ENCODE measurements at regions not wholly inside any gene's neighbourhood (a gene's known extent, or its start where the extent isn't known, plus 50 kb on each side); places are given as distances from the start of the nearest gene placed in this dataset.

DNA sequence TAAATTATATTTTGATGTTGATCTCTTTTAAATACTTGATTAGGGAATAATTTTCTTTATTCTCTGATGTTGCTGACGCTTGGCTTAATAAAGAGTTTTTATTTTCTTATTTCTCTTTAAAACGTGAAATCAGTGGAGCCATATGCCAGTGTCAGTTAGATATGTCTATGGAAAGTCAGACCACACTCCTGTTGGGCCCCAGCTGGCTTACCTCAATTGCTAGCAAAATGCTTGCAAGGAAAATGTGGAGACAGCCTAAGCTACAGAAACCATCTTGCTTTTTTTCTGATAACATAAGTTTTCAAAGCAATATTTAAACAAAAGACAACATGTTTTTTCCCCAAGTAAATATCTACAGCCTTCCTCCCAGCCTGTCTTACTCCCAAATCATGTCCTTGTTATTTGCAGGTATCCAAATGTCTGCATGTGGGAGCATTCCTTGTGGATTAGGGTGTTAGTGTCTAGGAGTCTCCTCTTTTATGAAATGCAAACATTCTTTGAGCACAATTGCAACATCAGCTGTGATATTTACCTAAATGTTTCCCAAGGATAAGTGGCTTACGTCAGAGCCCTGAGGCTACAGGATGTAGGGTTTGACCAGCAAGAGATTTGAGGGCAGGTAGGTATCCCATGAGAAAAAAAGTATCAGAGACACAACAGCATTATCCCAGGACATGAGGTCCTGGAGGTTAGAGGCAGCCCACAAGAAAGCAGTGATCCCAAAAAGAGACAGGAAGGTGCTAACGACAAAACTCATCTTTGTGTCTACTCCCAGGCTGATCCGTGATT is 117.2 kb upstream of the KCNJ15 start:
- DNase-seq: no peak
- ATAC-seq: no peak
- H3K4me1 Mint-ChIP-seq: no peaks in the 10 kb centered on the region
- peaks cover 9% of the 10 kb centered on the region for H3K27me3 Mint-ChIP-seq
- no peak overlapping the region for H3K4me3 Mint-ChIP-seq
- H3K27ac Mint-ChIP-seq: no peak overlapping the region
- no peaks in the 10 kb centered on the region for H3K36me3 Mint-ChIP-seq (ENCODE audit: low read depth)
- peaks cover 3% of the 10 kb centered on the region for H3K9me3 Mint-ChIP-seq

DNA sequence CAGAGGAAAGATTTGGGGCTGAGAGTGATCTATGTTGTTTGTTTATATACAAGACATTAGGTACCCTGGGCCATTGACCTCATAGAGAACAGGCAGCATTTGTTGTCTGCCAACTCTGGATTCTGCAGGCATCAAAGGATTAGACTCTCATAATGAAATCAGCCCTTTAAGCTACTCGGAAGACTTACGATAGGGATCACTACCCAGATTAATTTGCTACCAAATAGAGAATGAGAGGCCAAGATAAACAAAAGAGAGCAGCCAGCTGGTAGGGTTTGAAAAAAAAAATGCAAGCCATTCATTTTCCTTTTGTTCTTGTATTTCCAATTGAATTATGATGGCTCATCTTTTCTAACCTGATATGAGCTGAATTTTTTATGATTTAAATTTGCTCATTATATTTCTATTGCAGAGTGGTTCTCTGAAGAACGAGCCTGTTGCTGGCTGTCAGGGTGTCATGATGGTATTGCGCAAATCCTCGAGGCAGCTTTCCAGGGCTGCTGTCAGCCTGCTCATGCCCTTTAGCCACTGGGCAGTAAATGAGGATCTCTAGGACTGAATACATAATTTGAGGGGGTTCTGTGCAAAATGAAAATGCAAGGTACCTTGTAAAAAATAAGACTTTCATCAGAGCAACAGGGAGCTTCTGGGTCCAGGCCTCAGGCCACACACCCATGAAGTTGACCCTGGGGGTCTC is 116.4 kb upstream of the KCNJ15 start:
- no peaks in the 10 kb centered on the region for H3K4me1 Mint-ChIP-seq
- no peak for DNase-seq
- H3K4me3 Mint-ChIP-seq: no peak overlapping the region
- H3K27me3 Mint-ChIP-seq: peaks cover 10% of the 10 kb centered on the region
- no peak overlapping the region for H3K27ac Mint-ChIP-seq
- H3K36me3 Mint-ChIP-seq (ENCODE audit: low read depth): no peaks in the 10 kb centered on the region
- H3K9me3 Mint-ChIP-seq: peaks cover 11% of the 10 kb centered on the region
- ATAC-seq: no peak

DNA sequence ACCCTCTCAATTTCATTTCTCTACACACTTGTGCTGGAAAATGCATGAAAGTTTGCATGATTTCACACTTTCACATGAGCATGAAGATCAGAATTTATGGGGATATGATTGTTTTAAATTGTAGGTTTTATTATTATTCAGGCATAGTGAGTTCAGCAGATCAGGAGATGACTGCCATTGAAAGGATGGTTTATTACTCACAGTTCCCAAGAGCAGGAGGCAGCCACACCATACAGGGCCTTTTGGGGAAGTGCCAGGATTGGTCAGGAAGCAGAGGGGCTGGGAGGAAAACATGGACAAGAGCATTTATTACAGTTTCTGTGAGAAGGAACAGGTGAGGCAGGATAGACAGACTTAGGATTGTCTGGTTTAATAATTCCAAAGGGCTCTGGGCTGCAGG is 114.6 kb upstream of the KCNJ15 start:
- H3K36me3 Mint-ChIP-seq (ENCODE audit: low read depth): no peaks in the 10 kb centered on the region
- H3K4me3 Mint-ChIP-seq: no peak overlapping the region
- peaks cover 13% of the 10 kb centered on the region for H3K27me3 Mint-ChIP-seq
- no peak for DNase-seq
- H3K27ac Mint-ChIP-seq: no peak overlapping the region
- H3K9me3 Mint-ChIP-seq: peaks cover 15% of the 10 kb centered on the region
- H3K4me1 Mint-ChIP-seq: no peaks in the 10 kb centered on the region
- ATAC-seq: no peak

DNA sequence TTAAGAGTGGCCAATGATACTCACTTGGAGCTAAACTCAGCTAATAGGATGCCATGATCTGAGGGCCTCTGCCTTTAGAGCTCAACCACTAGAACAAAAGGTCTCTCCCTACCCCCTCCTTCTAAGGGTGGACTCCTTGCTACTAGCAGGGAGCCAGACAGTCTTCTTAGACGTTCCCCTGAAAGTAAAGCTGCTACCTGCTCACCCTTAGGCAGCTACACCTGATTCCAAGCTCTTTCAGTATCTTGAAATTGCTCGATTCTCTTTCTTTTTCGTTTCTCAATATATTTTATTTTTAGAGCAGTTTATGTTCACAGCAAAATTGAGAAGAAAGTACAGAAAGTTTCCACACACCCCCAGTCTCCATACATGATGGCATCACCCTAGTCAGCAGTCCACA is 112.6 kb upstream of the KCNJ15 start:
- DNase-seq (no peak), ATAC-seq (no peak)
- no peak overlapping the region for H3K4me3 Mint-ChIP-seq
- H3K27ac Mint-ChIP-seq: no peak overlapping the region
- no peaks in the 10 kb centered on the region for H3K4me1 Mint-ChIP-seq
- H3K9me3 Mint-ChIP-seq: peaks cover 15% of the 10 kb centered on the region
- H3K27me3 Mint-ChIP-seq: peaks cover 18% of the 10 kb centered on the region
- H3K36me3 Mint-ChIP-seq (ENCODE audit: low read depth): no peaks in the 10 kb centered on the region

DNA sequence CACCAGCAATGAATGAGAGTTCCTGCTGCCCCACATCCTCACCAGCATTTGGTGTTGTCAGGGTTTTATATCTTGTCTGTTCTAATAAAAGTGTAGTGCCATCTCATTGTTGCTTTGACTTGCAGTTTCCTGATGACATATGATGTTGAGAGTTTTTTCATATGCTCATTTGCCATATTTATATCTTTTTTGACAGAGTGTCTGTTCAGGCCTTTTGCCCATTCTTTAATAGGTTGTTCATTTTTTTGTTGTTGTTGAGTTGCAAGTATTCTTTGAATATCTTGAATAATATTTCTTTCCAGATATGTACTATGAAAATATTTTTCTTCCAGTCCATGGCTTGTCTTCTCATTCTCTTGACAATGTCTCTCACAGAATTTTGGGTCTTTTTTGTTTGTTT is 111.7 kb upstream of the KCNJ15 start:
- H3K27ac Mint-ChIP-seq: no peak overlapping the region
- no peaks in the 10 kb centered on the region for H3K36me3 Mint-ChIP-seq (ENCODE audit: low read depth)
- ATAC-seq (no peak), DNase-seq (no peak)
- H3K4me1 Mint-ChIP-seq: no peaks in the 10 kb centered on the region
- no peak overlapping the region for H3K4me3 Mint-ChIP-seq
- peaks cover 15% of the 10 kb centered on the region for H3K9me3 Mint-ChIP-seq
- peaks cover 18% of the 10 kb centered on the region for H3K27me3 Mint-ChIP-seq

DNA sequence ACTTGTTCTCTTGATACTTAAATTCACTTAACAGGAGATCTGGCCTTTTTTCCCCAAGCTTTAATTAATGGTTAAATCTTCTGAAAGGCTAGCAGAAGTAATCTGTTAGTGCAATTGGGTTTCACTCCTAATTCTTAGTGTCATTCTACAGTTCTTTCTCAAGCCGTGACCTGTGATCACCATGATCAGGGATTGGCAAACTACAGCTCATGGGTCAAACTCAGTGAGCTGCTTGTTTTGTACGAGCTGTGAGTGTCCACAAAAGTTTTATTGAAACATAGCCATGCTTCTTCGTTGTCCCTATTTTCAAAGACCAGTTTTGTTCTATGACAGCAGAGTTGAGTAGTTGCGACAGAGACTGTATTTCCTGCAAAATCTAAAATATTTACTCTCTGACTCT is 109.4 kb upstream of the KCNJ15 start:
- DNase-seq (no peak), ATAC-seq (no peak)
- Mint-ChIP-seq H3K27ac (no peak overlapping the region), H3K4me3 (no peak overlapping the region), H3K27me3 (peaks cover 21% of the 10 kb centered on the region), H3K36me3 (ENCODE audit: low read depth) (no peaks in the 10 kb centered on the region), H3K9me3 (peaks cover 15% of the 10 kb centered on the region), H3K4me1 (no peaks in the 10 kb centered on the region)

DNA sequence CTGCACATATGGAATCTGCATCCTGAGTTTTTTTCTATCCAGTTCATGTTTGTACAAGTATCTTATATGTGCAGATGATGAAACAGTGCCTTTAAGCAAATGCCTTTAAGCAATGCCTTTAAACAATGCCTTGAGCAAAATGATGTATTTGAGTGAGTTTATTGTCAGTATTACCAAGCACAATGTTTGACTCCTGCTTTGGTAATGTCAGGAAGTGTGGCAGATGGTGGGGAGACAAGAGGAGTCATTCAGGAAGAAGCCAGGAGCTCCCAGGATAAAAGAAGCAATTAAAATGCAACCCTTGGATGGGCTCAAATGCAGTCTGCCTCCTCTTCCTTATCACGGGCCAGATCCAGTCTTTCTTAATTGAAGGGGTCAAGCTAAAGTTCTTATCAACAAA is 108.7 kb upstream of the KCNJ15 start:
- H3K36me3 Mint-ChIP-seq (ENCODE audit: low read depth): no peaks in the 10 kb centered on the region
- no peak overlapping the region for H3K27ac Mint-ChIP-seq
- DNase-seq (no peak), ATAC-seq (no peak)
- no peak overlapping the region for H3K4me3 Mint-ChIP-seq
- peaks cover 15% of the 10 kb centered on the region for H3K9me3 Mint-ChIP-seq
- no peaks in the 10 kb centered on the region for H3K4me1 Mint-ChIP-seq
- H3K27me3 Mint-ChIP-seq: peaks cover 21% of the 10 kb centered on the region

DNA sequence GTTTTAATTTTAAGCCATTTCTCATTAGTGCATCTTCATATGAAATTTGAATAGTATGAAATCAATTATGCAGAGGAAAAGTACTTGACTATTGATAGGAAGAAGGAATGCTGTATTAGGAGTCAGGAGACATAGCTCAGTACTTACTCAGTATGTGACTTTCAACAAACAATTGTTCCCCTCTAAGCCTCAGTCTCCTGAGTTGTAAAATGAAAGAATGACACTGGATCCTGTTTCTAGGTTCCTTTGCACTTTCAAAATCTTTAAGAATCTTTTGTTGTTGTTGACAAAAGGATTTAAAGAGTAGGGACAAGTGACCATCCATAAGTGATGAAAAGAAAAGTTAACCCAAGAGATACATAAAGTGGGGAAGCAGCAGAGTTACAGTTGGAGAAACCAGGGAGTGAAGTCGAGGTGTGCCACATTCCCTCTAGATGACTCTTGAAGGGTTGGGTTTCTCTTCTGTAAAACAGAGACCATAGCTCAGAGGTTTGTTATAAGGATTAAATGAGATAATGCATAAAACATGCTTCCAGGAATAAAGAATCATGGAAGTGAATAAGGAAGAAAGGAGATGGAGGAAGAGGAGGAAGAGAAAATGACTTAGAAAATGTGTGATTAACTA is 105.7 kb upstream of the KCNJ15 start:
- H3K4me3 Mint-ChIP-seq: no peak overlapping the region
- no peak overlapping the region for H3K27ac Mint-ChIP-seq
- no peaks in the 10 kb centered on the region for H3K9me3 Mint-ChIP-seq
- H3K4me1 Mint-ChIP-seq: no peaks in the 10 kb centered on the region
- peaks cover 16% of the 10 kb centered on the region for H3K27me3 Mint-ChIP-seq
- DNase-seq (no peak), ATAC-seq (no peak)
- no peaks in the 10 kb centered on the region for H3K36me3 Mint-ChIP-seq (ENCODE audit: low read depth)

DNA sequence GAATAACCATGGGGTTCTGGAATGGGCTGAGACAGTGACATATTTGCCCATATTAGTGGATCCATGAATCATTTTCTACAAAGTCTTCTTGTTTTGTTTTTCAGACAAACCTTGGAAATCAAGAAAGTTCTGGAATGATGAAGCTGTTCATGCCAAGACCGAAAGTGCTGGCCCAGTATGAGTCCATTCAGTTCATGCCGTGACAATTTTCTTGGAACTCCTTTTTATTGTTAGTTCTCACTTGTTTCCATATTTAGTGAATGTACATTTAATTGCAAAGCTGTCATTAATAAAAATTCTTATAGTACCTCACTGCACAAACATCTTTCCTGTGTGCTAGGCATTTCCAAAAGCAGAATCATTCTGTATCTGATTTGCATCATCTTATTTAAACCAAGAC is 100.6 kb upstream of the KCNJ15 start:
- peaks cover 10% of the 10 kb centered on the region for H3K27me3 Mint-ChIP-seq
- DNase-seq (no peak), ATAC-seq (no peak)
- H3K4me3 Mint-ChIP-seq: no peak overlapping the region
- no peak overlapping the region for H3K27ac Mint-ChIP-seq
- H3K9me3 Mint-ChIP-seq: no peaks in the 10 kb centered on the region
- no peaks in the 10 kb centered on the region for H3K4me1 Mint-ChIP-seq
- H3K36me3 Mint-ChIP-seq (ENCODE audit: low read depth): no peaks in the 10 kb centered on the region

DNA sequence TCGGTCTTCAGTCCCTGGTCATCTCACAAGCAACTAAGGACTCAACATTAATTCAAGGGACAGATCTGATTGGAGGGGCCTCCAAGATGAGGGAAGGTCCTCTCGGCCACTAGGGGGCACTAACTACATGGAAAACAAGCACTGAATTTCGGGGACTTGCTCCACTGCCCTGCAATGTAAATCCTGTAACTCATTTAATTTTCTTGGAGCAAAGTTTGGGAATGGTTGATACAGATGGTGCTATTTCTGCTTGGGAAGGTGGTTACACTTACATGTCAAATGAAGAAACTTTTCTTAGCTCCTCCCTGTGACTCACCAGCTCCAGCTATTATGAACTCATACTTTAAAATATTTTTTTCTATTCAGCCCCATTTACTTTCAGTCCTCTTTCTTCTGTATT is 97.4 kb upstream of the KCNJ15 start:
- Mint-ChIP-seq H3K4me3 (no peak overlapping the region), H3K4me1 (no peaks in the 10 kb centered on the region), H3K36me3 (ENCODE audit: low read depth) (no peaks in the 10 kb centered on the region), H3K27me3 (peaks cover 5% of the 10 kb centered on the region), H3K9me3 (no peaks in the 10 kb centered on the region), H3K27ac (no peak overlapping the region)
- ATAC-seq: no peak
- DNase-seq: peak; percentile 64

DNA sequence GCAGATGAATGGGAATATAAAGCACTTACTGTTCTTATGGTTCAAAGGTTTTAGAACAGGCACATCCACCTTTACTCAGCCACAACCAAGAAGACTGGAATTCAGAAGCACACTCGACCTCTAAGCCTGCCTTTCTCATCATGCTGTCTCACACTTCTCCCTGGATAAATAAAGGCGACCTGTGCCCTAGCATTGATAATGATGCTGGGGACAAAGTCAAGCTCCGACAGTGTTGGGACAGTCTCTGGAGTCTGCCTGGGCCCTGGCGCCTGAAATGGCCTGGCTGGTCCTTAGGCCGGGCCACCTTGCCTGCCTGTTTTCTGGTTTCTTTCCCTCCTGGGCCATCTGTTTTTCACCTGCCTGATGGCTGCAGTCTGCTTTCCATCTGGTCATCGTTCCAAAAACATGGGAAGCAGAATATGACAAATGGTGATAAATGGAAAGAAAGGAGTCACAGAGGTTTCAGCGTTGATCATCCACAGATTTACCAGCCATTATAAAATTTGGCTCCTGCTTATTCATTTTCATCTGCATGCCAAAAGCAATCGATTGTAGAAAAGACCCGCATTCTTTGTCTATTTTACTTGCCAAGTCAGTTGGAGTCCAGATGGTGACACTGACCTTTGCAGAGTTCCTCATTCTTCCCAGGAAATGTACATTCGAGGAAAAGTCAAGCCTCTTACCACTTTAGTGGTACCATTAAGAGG is 91.2 kb upstream of the KCNJ15 start:
- DNase-seq: no peak
- Mint-ChIP-seq H3K4me3 (no peak overlapping the region), H3K4me1 (no peaks in the 10 kb centered on the region), H3K36me3 (ENCODE audit: low read depth) (no peaks in the 10 kb centered on the region), H3K9me3 (no peaks in the 10 kb centered on the region), H3K27ac (no peak overlapping the region), H3K27me3 (peaks cover 5% of the 10 kb centered on the region)
- no peak for ATAC-seq

DNA sequence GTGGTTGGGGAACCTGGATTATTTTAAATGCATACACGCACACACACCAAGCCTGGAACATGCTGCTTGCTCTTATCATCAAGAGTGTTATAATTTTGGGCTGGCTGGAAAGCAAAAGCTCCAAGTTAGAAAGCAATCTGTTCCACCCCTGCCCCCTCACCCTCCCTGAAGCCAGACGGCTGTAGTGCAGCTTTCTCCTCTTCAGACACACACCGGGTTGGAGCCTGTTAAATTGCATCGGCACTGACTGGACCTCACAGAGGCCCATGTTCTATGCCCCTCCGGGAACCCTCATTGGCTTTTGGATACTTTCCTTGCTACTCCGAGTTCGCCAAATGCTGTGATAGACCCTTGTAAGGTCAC is 90.6 kb upstream of the KCNJ15 start:
- Mint-ChIP-seq H3K4me3 (no peak overlapping the region), H3K27me3 (peaks cover 4% of the 10 kb centered on the region), H3K27ac (no peak overlapping the region), H3K4me1 (no peaks in the 10 kb centered on the region), H3K36me3 (ENCODE audit: low read depth) (no peaks in the 10 kb centered on the region), H3K9me3 (no peaks in the 10 kb centered on the region)
- ATAC-seq: no peak
- no peak for DNase-seq

DNA sequence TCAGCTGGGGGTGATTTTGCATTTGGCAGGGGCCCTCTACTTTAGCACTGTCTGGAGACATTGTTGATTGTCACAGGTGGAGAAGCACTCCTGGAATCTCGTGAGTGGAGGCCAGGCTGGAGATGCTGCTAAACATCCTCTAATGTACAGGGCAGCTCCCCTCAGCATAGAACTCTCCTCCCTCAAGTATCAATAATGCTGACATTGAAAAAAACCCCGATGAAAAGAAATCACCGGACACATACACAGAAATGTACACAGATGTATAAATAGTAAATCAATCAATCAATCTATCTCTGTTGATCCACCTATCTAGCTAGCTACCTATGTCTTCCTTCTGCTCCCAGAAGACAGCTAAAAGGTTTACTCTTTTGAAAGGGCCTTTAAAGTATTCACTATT is 89.4 kb upstream of the KCNJ15 start:
- no peaks in the 10 kb centered on the region for H3K4me1 Mint-ChIP-seq
- H3K9me3 Mint-ChIP-seq: no peaks in the 10 kb centered on the region
- peaks cover 3% of the 10 kb centered on the region for H3K27me3 Mint-ChIP-seq
- ATAC-seq (no peak), DNase-seq (no peak)
- H3K4me3 Mint-ChIP-seq: no peak overlapping the region
- no peaks in the 10 kb centered on the region for H3K36me3 Mint-ChIP-seq (ENCODE audit: low read depth)
- H3K27ac Mint-ChIP-seq: no peak overlapping the region

DNA sequence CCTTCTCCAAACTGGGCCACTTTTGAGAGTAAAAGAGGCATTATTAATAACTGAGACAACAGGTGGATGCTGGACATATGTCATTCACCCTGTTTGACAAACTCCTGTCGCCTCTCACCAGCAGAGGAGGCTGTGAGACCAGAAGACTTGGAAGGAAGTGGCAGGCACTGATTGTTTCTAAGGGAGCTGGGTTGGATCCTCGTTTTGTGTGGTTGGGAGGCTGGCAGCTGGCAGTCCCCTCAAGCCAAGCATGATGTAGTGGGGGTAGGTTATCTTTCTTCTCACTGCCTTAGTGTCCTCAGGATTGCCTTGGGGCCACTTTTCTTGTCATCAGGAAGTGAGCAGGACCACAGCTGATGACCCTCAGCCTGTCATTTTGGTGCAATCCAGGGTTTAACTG is 86.5 kb upstream of the KCNJ15 start:
- no peak overlapping the region for H3K4me3 Mint-ChIP-seq
- ATAC-seq (no peak), DNase-seq (no peak)
- H3K4me1 Mint-ChIP-seq: no peaks in the 10 kb centered on the region
- no peak overlapping the region for H3K27ac Mint-ChIP-seq
- H3K27me3 Mint-ChIP-seq: peaks cover 3% of the 10 kb centered on the region
- H3K36me3 Mint-ChIP-seq (ENCODE audit: low read depth): no peaks in the 10 kb centered on the region
- H3K9me3 Mint-ChIP-seq: no peaks in the 10 kb centered on the region

All from activated naive CD8-positive, alpha-beta T cell treated with anti-CD3 and anti-CD28 coated beads, Interleukin-2, amount 50 U/mL, for 24 hours (primary cell).